ENCODE measurements at regions not wholly inside any gene's neighbourhood (a gene's known extent, or its start where the extent isn't known, plus 50 kb on each side); places are given as distances from the start of the nearest gene placed in this dataset.

- TF ChIP-seq, protein P1, sequence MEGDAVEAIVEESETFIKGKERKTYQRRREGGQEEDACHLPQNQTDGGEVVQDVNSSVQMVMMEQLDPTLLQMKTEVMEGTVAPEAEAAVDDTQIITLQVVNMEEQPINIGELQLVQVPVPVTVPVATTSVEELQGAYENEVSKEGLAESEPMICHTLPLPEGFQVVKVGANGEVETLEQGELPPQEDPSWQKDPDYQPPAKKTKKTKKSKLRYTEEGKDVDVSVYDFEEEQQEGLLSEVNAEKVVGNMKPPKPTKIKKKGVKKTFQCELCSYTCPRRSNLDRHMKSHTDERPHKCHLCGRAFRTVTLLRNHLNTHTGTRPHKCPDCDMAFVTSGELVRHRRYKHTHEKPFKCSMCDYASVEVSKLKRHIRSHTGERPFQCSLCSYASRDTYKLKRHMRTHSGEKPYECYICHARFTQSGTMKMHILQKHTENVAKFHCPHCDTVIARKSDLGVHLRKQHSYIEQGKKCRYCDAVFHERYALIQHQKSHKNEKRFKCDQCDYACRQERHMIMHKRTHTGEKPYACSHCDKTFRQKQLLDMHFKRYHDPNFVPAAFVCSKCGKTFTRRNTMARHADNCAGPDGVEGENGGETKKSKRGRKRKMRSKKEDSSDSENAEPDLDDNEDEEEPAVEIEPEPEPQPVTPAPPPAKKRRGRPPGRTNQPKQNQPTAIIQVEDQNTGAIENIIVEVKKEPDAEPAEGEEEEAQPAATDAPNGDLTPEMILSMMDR (IDR thresholded peaks at IDR 0.05): no peak
- TF ChIP-seq JUNB (IDR thresholded peaks at IDR 0.05) (no peak), ESRRA (IDR thresholded peaks at IDR 0.05; ENCODE audit: borderline replicate concordance, low read length) (no peak), JUN (IDR thresholded peaks at IDR 0.05) (no peak), POLR2A (IDR thresholded peaks at IDR 0.05; ENCODE audit: low read length) (no peak), CBX8 (IDR thresholded peaks at IDR 0.05) (no peak), RFX5 (IDR thresholded peaks at IDR 0.05) (no peak), EP300 (IDR thresholded peaks at IDR 0.05) (no peak), MAX (IDR thresholded peaks at IDR 0.05) (no peak), RCOR1 (IDR thresholded peaks at IDR 0.05; ENCODE audit: low read depth, low read length) (no peak), CEBPB (IDR thresholded peaks at IDR 0.05) (no peak)
Observed at GRCh38 chr9:99732715-99733114, 89.0 kb upstream of the NR4A3 start.
